HG02588 (cell line): ENCODE measurements at regions not wholly inside any gene's neighbourhood (a gene's known extent, or its start where the extent isn't known, plus 50 kb on each side); places are given as distances from the start of the nearest gene placed in this dataset.
"Not testable (repeated sequence)": the region's sequence is repeated elsewhere in the genome, so short reads cannot be mapped to it uniquely, and the experiment has no call there.

ENCODE experiments used
- ATAC-seq: cut with Tn5 transposase; IDR thresholded peaks from one replicate; pipeline ENCODE4 v1.9.1; 2021; ENCODE audit warnings: mild to moderate bottlenecking, moderate library complexity; ENCODE audit not compliant: unreplicated experiment

GRCh38 chr18:64752707-64753106 is 603.8 kb upstream of the LINC00305 start:
- no peak for ATAC-seq

- ATAC-seq, result no peak
These were observed 601.0 kb upstream of the LINC00305 start for GRCh38 chr18:64749884-64750283.

GRCh38 chr18:64747803-64748202 is 598.9 kb upstream of the LINC00305 start:
- ATAC-seq, result no peak

GRCh38 chr18:64742898-64743297 is 594.0 kb upstream of the LINC00305 start:
- ATAC-seq, result no peak

- no peak for ATAC-seq
These were observed 585.2 kb upstream of the LINC00305 start for GRCh38 chr18:64734063-64734462.

- ATAC-seq, result not testable (repeated sequence)
These were observed 576.8 kb upstream of the LINC00305 start for GRCh38 chr18:64725657-64726056.

GRCh38 chr18:64720781-64721464 is 572.0 kb upstream of the LINC00305 start:
- no peak for ATAC-seq

- no peak for ATAC-seq
These were observed 569.9 kb upstream of the LINC00305 start for GRCh38 chr18:64718808-64719207.

- ATAC-seq, result no peak
These were observed 568.1 kb upstream of the LINC00305 start for GRCh38 chr18:64717026-64717425.

GRCh38 chr18:64714086-64714485 is 565.2 kb upstream of the LINC00305 start:
- ATAC-seq, result no peak

GRCh38 chr18:64713284-64713683 is 564.4 kb upstream of the LINC00305 start:
- ATAC-seq, result peak; percentile 97

GRCh38 chr18:64712035-64712434 is 563.1 kb upstream of the LINC00305 start:
- no peak for ATAC-seq

- ATAC-seq, result no peak
These were observed 561.4 kb upstream of the LINC00305 start for GRCh38 chr18:64710105-64710861.

GRCh38 chr18:64707052-64707451 is 558.2 kb upstream of the LINC00305 start:
- no peak for ATAC-seq

- ATAC-seq, result no peak
These were observed 550.2 kb upstream of the LINC00305 start for GRCh38 chr18:64699081-64699480.

GRCh38 chr18:64695851-64696553 is 547.1 kb upstream of the LINC00305 start:
- ATAC-seq, result no peak

- ATAC-seq, result no peak
These were observed 544.9 kb upstream of the LINC00305 start for GRCh38 chr18:64693766-64694165.

- ATAC-seq, result no peak
These were observed 543.9 kb upstream of the LINC00305 start for GRCh38 chr18:64692826-64693225.

- no peak for ATAC-seq
These were observed 530.2 kb upstream of the LINC00305 start for GRCh38 chr18:64679121-64679520.

- ATAC-seq, result no peak
These were observed 529.2 kb upstream of the LINC00305 start for GRCh38 chr18:64678048-64678447.

GRCh38 chr18:64674694-64675093 is 525.8 kb upstream of the LINC00305 start:
- ATAC-seq, result no peak

GRCh38 chr18:64671293-64671692 is 522.4 kb upstream of the LINC00305 start:
- ATAC-seq, result not testable (repeated sequence)
